Left renal pelvis (tissue), 4 donors: ENCODE measurements at regions not wholly inside any gene's neighbourhood (a gene's known extent, or its start where the extent isn't known, plus 50 kb on each side); places are given as distances from the start of the nearest gene placed in this dataset.

Experiments used
- DNase-seq, 4 donors: peaks; one replicate each; pipeline ENCODE4 v3.0.0-alpha.2; 2013; ENCODE audit warnings: low read depth in 4 of 4, low spot score in 3 of 4

- DNase-seq = no peak
Measured at GRCh38 chr14:42214981-42215491, 608.4 kb downstream of the LRFN5 start.

- DNase-seq = no peak
Measured at GRCh38 chr14:42200957-42201356, 594.3 kb downstream of the LRFN5 start.

GRCh38 chr14:42198010-42198409 is 591.3 kb downstream of the LRFN5 start:
- no peak for DNase-seq

- DNase-seq = no peak
Measured at GRCh38 chr14:42192738-42193653, 586.3 kb downstream of the LRFN5 start.

GRCh38 chr14:42190744-42191143 is 584.1 kb downstream of the LRFN5 start:
- DNase-seq = no peak

GRCh38 chr14:42187846-42188245 is 581.2 kb downstream of the LRFN5 start:
- no peak for DNase-seq

- DNase-seq = no peak
Measured at GRCh38 chr14:42185718-42186117, 579.0 kb downstream of the LRFN5 start.

GRCh38 chr14:42174357-42174756 is 567.7 kb downstream of the LRFN5 start:
- no peak for DNase-seq

- no peak for DNase-seq
Measured at GRCh38 chr14:42173206-42173605, 566.5 kb downstream of the LRFN5 start.

GRCh38 chr14:42172304-42172703 is 565.6 kb downstream of the LRFN5 start:
- DNase-seq = no peak

- DNase-seq = no peak
Measured at GRCh38 chr14:42163136-42163535, 556.5 kb downstream of the LRFN5 start.

- no peak for DNase-seq
Measured at GRCh38 chr14:42159138-42159537, 552.5 kb downstream of the LRFN5 start.

GRCh38 chr14:42149609-42150261 is 543.1 kb downstream of the LRFN5 start:
- DNase-seq = no peak

- DNase-seq = no peak
Measured at GRCh38 chr14:42145766-42146165, 539.1 kb downstream of the LRFN5 start.

- no peak for DNase-seq
Measured at GRCh38 chr14:42143114-42143513, 536.4 kb downstream of the LRFN5 start.

- DNase-seq = no peak
Measured at GRCh38 chr14:42141328-42141727, 534.7 kb downstream of the LRFN5 start.

GRCh38 chr14:42140831-42141279 is 534.2 kb downstream of the LRFN5 start:
- DNase-seq = no peak

- DNase-seq = no peak
Measured at GRCh38 chr14:42140001-42140400, 533.3 kb downstream of the LRFN5 start.

GRCh38 chr14:42138406-42138805 is 531.7 kb downstream of the LRFN5 start:
- no peak for DNase-seq

- no peak for DNase-seq
Measured at GRCh38 chr14:42130815-42131214, 524.1 kb downstream of the LRFN5 start.

GRCh38 chr14:42123526-42123925 is 516.9 kb downstream of the LRFN5 start:
- no peak for DNase-seq
